ENCODE measurements at regions not wholly inside any gene's neighbourhood (a gene's known extent, or its start where the extent isn't known, plus 50 kb on each side); places are given as distances from the start of the nearest gene placed in this dataset.
"Not testable (repeated sequence)": the region's sequence is repeated elsewhere in the genome, so short reads cannot be mapped to it uniquely, and the experiment has no call there.

- DNase-seq (ENCODE audit: low read depth, low spot score), result no peak
Measured at GRCh38 chr10:8338177-8338766, 283.8 kb downstream of the GATA3 start.

- DNase-seq (ENCODE audit: low read depth, low spot score), result no peak
Measured at GRCh38 chr10:8344756-8345155, 290.3 kb downstream of the GATA3 start.

GRCh38 chr10:8346861-8347260 is 292.4 kb downstream of the GATA3 start:
- DNase-seq (ENCODE audit: low read depth, low spot score), result no peak

GRCh38 chr10:8347614-8348013 is 293.1 kb downstream of the GATA3 start:
- DNase-seq (ENCODE audit: low read depth, low spot score), result not testable (repeated sequence)

- DNase-seq (ENCODE audit: low read depth, low spot score), result no peak
Measured at GRCh38 chr10:8349610-8350249, 295.2 kb downstream of the GATA3 start.

- no peak for DNase-seq (ENCODE audit: low read depth, low spot score)
Measured at GRCh38 chr10:8350250-8350967, 295.9 kb downstream of the GATA3 start.

GRCh38 chr10:8352171-8353075 is 297.9 kb downstream of the GATA3 start:
- no peak for DNase-seq (ENCODE audit: low read depth, low spot score)

- DNase-seq (ENCODE audit: low read depth, low spot score), result no peak
Measured at GRCh38 chr10:8356283-8356682, 301.8 kb downstream of the GATA3 start.

- no peak for DNase-seq (ENCODE audit: low read depth, low spot score)
Measured at GRCh38 chr10:8359467-8359866, 305.0 kb downstream of the GATA3 start.

GRCh38 chr10:8360365-8360764 is 305.9 kb downstream of the GATA3 start:
- no peak for DNase-seq (ENCODE audit: low read depth, low spot score)

- DNase-seq (ENCODE audit: low read depth, low spot score), result no peak
Measured at GRCh38 chr10:8360814-8361509, 306.5 kb downstream of the GATA3 start.

- no peak for DNase-seq (ENCODE audit: low read depth, low spot score)
Measured at GRCh38 chr10:8361510-8361844, 307.0 kb downstream of the GATA3 start.

GRCh38 chr10:8365935-8366911 is 311.7 kb downstream of the GATA3 start:
- no peak for DNase-seq (ENCODE audit: low read depth, low spot score)

- DNase-seq (ENCODE audit: low read depth, low spot score), result not testable (repeated sequence)
Measured at GRCh38 chr10:8367672-8368411, 313.4 kb downstream of the GATA3 start.

GRCh38 chr10:8369666-8370065 is 315.2 kb downstream of the GATA3 start:
- DNase-seq (ENCODE audit: low read depth, low spot score), result no peak

- no peak for DNase-seq (ENCODE audit: low read depth, low spot score)
Measured at GRCh38 chr10:8374334-8374733, 319.8 kb downstream of the GATA3 start.

- no peak for DNase-seq (ENCODE audit: low read depth, low spot score)
Measured at GRCh38 chr10:8375137-8375536, 320.6 kb downstream of the GATA3 start.

- DNase-seq (ENCODE audit: low read depth, low spot score), result no peak
Measured at GRCh38 chr10:8378198-8378983, 323.9 kb downstream of the GATA3 start.
